Right hindlimb (tissue), 1 donor: ENCODE measurements at regions not wholly inside any gene's neighbourhood (a gene's known extent, or its start where the extent isn't known, plus 50 kb on each side); places are given as distances from the start of the nearest gene placed in this dataset.
A peak's percentile ranks its signal among the peaks of the same experiment; 100 is the strongest.

ENCODE experiments used
- DNase-seq: peaks from one replicate; pipeline ENCODE4 v3.0.0-alpha.2; 2018

DNA sequence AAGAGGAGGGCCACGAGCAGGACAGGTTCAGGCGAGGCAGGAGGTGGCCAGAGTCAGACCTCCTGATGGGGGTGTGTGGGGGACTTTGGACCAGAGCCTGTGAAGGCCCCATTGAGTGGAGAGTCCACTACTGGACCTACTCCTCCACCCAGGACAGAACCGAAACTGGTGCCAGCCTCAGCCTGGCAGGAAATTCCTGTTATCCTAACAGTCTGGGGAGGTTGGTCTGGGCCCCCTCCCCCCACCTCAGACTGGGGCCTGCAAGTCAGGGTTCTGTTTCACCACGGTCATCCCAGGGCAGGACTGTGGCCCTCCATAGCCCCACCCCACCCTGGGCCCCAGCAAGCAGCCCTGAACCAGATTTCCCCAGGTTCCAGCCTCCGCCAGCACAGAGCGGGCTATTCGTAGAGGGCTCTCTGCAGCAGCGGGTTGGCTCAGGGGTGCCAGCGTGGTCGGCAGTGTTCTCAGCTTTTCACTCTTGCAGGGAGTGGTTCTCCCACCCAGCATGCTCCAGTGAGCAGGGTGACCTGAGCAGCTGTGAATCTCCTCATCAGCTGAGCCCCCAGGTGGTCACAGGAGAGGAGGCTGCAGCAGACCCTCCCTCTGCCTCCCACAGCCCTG lies 217.3 kb downstream of the TBC1D2B start:
- peak; percentile 15 for DNase-seq

DNA sequence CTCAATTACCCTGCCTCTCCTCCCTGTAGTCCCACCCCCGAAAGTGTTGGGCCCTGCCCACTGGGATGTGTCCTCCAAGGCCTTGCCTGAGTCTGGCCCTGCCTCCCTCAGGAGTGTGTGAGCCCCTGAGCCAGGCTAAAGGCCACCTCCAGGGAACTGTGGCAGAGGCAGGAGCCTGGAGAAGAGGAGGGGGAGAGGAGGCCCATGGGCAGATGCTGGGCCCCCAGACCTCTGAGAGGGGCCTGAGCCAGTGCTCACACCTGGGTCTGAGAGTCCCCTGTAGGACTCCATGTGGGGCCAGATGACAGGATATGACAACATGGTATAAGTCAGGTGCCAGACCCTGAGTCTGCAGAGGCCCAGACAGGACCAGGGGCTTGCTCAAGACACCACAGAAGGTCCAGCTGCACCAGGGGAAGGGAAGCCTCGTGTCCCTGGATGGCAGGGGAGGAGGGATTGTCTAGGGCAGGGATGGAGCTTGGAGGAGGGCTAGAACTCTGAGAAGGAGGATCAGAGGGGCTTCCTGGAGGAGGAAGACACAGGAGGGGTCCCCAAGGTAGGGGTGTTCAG lies 217.9 kb downstream of the TBC1D2B start:
- DNase-seq: peak; percentile 8

- peak; percentile 10 for DNase-seq
Measured at GRCh38 chr15:77858792-77859490, 218.6 kb downstream of the TBC1D2B start.

GRCh38 chr15:77857419-77857818 lies 220.1 kb downstream of the TBC1D2B start:
- peak; percentile 14 for DNase-seq

GRCh38 chr15:77856705-77857346 lies 220.7 kb downstream of the TBC1D2B start:
- DNase-seq: peak; percentile 20

- DNase-seq: peak; percentile 4
Measured at GRCh38 chr15:77855871-77856270, 221.6 kb downstream of the TBC1D2B start.

DNA sequence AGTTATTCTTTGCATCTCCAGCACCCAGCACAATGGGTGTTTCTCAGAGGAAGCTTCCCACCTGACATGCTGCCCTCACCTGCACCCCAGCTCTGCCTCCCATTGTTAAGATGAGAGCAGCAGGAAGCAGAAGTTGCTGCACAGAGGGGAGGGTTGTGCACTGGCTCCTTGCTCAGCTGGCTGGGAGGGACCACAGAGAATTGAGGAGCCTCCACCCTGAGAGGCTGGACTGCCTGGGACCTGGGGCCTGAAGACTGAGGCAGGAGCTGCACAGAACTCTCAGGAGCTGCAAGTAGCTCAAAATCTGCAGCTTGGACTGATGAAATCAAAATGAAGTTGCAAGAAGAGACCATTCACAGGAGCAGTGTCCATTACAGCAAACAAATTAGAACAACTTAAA lies 222.3 kb upstream of the LINGO1 start:
- peak; percentile 2 for DNase-seq

GRCh38 chr15:77853910-77854309 lies 221.2 kb upstream of the LINGO1 start:
- peak; percentile 6 for DNase-seq

GRCh38 chr15:77853008-77853328 lies 220.3 kb upstream of the LINGO1 start:
- peak; percentile 4 for DNase-seq

GRCh38 chr15:77852241-77853007 lies 219.7 kb upstream of the LINGO1 start:
- DNase-seq: peak; percentile 11

GRCh38 chr15:77851691-77852090 lies 219.0 kb upstream of the LINGO1 start:
- DNase-seq: peak; percentile 26

DNA sequence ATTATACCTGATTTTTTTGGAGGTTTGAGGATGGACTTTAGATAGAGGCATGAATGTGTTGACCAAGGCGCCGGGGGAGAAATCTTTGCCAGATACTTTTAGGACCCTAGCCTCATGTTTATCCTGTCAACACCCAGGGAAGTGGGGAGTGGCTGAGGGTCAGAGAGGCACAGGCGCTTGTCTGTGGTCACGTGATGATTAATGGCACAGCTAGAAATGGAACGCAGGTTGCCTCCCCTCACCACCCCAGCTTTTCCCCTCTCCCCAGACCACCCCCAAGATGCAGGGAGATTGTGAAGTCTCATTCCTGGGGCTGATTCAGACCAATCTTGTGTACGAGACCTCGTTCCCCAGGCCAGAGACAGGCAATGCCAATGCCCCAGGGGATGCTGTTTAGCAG lies 218.4 kb upstream of the LINGO1 start:
- peak; percentile 10 for DNase-seq

DNA sequence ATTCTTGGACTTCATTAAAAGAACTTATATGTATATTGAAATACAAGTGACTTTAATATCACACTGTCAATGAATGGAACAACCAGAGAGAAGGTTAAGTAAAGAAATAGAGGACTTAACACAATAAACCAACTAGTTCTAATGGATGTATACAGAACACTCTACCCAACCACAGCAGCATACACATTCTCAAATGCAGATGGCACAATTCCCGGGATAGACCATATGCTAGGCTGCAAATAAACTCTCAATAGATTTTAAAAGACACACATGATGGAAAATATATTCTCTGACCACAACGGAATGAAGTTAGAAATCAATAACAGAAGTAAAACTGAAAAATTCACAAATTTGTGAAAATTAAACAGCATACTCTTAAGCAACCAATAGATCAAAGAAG lies 214.3 kb upstream of the LINGO1 start:
- no peak for DNase-seq

DNA sequence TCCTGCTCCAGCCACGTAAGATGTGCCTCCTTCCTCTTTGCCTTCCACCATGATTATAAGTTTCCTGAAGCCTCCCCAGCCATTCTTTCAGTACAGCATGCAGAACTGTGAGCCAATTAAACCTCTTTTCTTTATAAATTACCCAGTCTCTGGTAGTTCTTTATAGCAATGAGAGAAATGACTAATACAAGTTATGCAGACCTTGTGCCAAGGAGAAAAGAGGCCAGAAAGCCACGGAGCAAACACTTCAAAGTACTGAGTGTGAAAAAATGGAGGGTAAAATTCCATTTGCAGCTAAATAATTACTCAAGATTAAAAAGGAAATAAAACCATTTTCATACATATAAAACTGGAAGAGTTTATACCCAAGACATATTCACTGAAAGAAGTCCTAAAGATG lies 213.6 kb upstream of the LINGO1 start:
- DNase-seq: no peak

DNA sequence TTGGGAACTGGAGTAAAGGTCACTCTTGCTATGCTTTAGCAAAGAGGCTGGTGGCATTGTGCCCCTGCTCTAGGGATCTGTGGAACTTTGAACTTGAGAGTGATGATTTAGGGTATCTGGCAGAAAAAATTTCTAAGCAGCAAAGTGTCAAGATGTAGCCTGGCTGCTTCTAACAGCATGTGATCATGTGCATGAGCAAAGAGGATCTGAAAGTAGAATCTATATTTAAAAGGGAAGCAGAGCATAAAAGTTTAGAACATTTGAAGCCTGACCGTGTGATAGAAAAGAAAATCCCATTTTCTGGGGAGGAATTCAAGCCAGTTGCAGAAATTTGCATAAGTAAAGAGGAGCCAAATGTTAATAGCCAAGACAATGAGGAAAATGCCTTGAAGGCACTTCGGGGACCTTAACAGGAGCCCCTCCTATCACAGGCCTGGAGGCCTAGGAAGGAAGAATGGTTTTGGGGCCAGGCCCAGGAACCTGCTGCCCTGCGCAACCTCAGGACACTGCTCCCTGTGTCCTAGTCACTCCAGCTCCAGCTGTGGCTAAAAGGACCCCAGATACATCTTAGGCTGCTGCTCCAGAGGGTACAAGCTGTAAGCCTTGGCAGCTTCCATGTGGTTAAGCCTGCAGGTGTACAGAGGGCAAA lies 212.2 kb upstream of the LINGO1 start:
- DNase-seq: peak; percentile 1

GRCh38 chr15:77843546-77843945 lies 210.8 kb upstream of the LINGO1 start:
- no peak for DNase-seq

- peak; percentile 6 for DNase-seq
Measured at GRCh38 chr15:77840991-77841775, 208.5 kb upstream of the LINGO1 start.

DNA sequence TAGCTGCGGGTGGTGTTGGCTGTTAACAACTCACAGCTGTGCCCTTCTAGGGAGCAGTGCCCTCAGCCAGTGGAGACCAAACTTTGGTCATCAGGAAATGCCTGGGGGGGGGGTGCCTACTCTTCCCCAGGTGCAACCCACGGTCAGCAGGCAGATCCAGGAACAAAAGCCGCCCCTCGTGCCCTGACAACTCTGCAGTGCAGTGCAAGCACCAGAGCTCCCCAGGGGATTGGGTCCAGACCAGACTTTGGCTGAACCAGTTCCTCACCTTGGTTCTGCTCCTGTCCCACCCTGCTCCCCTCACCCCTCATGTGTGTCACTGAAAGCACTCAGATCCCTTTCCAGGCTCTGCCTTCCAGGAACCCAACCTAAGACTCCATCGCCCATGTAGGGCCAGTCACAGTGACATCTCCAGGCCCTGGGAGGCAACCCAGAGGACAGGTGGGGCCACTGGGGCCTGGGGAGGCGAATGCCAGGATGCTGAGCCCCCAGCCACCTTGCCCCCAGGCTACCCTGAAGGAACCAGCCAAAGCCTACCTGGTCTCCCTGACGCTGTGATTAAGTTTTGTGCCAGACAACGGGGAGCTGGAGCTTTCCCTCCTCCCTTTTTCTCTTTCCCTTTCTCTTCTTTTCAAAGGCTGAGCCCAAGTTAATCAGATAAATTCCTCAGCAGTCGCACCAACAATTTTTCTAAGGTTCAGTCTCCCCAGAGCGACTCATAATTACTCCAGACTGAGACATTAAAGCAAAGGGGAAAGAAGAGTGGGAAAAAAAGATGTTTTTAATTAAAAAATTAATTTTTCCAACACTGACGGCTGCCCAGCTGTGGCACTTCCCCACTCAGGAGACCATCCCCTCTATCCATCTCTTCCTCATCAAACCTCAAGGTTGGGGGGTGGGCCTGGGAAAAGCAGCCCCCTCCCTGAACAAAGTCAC lies 207.5 kb upstream of the LINGO1 start:
- peak; percentile 5 for DNase-seq

DNA sequence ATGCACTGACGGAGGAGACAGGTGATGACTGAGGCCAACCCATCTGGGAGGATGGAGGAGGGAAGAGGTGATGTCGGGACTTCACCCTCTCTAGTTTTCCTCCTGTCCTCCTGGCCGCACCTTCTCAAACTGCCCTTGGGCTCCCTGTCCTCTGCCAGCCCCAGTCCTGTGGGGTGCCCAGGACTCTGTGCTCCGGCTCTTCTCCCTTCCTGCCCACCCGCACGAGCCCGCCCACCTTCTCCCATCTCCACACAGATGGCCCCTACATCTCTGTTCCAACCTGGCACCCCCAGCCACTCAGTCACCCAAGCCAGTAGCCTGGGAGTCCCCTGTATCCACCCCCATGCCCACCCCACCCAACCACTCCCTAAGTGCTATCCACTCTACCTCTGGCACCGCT lies 206.7 kb upstream of the LINGO1 start:
- DNase-seq: peak; percentile 4

GRCh38 chr15:77838595-77838994 lies 205.9 kb upstream of the LINGO1 start:
- peak; percentile 4 for DNase-seq

DNA sequence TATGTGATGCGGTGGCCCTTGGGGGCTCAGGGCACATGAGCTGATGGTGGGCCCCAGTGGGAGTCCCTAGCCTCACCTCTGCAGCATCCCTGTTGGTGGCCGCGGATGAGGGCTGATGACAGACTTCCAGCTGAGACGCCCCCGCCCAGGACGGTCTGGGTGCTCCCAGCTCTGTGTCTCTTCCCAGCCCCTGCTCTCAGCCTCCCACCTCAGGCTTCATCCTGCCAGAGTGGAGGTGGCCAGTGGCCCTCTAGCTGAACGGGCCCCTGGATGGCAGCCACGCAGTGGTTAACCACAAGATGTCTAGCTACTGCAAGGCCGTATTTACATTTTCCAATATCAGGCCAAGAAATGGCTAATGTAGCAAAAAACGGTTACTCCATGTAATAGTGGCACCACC lies 205.3 kb upstream of the LINGO1 start:
- peak; percentile 19 for DNase-seq
